DND-41 (cell line): ENCODE measurements at regions not wholly inside any gene's neighbourhood (a gene's known extent, or its start where the extent isn't known, plus 50 kb on each side); places are given as distances from the start of the nearest gene placed in this dataset.

Experiments
- ATAC-seq: fragments of 200-7000 bp; cut with Tn5 transposase; 3 replicates; pipeline ENCODE4 v1.9.1; 2021; ENCODE audit warnings: low read depth; ENCODE audit not compliant: insufficient read depth
- DNase-seq: peaks from one replicate; pipeline ENCODE4 v3.0.0-alpha.2; 2020
- H2AFZ ChIP-seq: 2 replicates; pipeline ENCODE4 v1.6.0; 2012; ENCODE audit warnings: low read depth, low read length
- H3K27ac ChIP-seq: 2 replicates; pipeline ENCODE4 v1.5.1; 2012; ENCODE audit warnings: low read length, inconsistent platforms
- H3K27me3 ChIP-seq: fragments of 200-600 bp; sonication (generic); 2 replicates; pipeline ENCODE4 v1.6.0; 2012; ENCODE audit warnings: low read length, mild to moderate bottlenecking, inconsistent platforms; ENCODE audit not compliant: insufficient read depth, poor library complexity
- H3K36me3 ChIP-seq: 2 replicates; pipeline ENCODE4 v1.5.1; 2012; ENCODE audit warnings: low read length, inconsistent platforms; ENCODE audit not compliant: insufficient read depth
- H3K4me1 ChIP-seq: 2 replicates; pipeline ENCODE4 v1.5.1; 2012; ENCODE audit warnings: mild to moderate bottlenecking, low read length; ENCODE audit not compliant: insufficient read depth
- H3K4me2 ChIP-seq: 2 replicates; pipeline ENCODE4 v1.6.0; 2012; ENCODE audit warnings: mild to moderate bottlenecking, moderate library complexity, low read length, inconsistent platforms; ENCODE audit not compliant: insufficient read depth
- H3K4me3 ChIP-seq, 2 experiments: fragments of 200-600 bp in 1 of 2; shearing (Covaris generic) in 1 of 2; 2 replicates each; pipeline ENCODE4 v1.5.1; 2012 to 2016; ENCODE audit warnings: inconsistent platforms in 2 of 2, low read length in 2 of 2, mild to moderate bottlenecking in 2 of 2, low read depth in 1 of 2, moderate library complexity in 1 of 2
- H3K79me2 ChIP-seq: 2 replicates; pipeline ENCODE4 v1.6.0; 2012; ENCODE audit warnings: low read length, inconsistent platforms; ENCODE audit not compliant: insufficient read depth
- H3K9ac ChIP-seq: 2 replicates; pipeline ENCODE4 v1.6.0; 2012; ENCODE audit warnings: low read depth, mild to moderate bottlenecking, inconsistent platforms, low read length, moderate library complexity
- H3K9me3 ChIP-seq: 2 replicates; pipeline ENCODE4 v1.5.1; 2012; ENCODE audit warnings: low read length, moderate library complexity, mild to moderate bottlenecking, inconsistent platforms; ENCODE audit not compliant: insufficient read depth, severe bottlenecking
- H4K20me1 ChIP-seq: 2 replicates; pipeline ENCODE4 v1.6.0; 2012; ENCODE audit warnings: low read length; ENCODE audit not compliant: insufficient read depth
- EZH2 ChIP-seq: IDR thresholded peaks from 3 replicates; pipeline ENCODE4 v1.6.1; 2012; ENCODE audit warnings: borderline replicate concordance, low read depth, mild to moderate bottlenecking, moderate library complexity, low read length, inconsistent platforms; ENCODE audit not compliant: severe bottlenecking
- TF ChIP-seq, protein P1 (sequence below): IDR thresholded peaks from 2 replicates; pipeline ENCODE4 v1.5.1; 2012; ENCODE audit warnings: borderline replicate concordance, low read length, moderate library complexity, mild to moderate bottlenecking; ENCODE audit not compliant: poor library complexity, severe bottlenecking; ENCODE audit errors: extremely low read depth

DNA sequence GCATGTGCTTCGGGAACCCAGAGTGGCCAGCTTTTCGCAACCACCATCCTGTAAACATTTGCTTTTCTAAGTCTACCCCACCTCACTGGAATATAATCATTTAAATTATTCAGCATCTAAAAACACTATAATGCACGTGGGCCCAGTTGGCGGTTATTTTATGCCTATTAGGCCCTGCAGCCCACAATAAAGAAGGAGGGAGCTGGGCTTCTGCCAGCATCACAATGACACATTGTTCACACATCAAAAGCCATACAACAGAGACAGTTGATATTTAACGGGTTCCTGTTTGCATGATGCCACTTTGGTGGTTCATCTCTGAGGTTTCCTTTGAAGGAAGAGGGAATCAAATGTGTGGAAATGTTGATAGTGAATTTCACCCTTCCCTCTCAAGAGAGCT is 916.0 kb upstream of the CELF4 start:
- DNase-seq (peak; percentile 90), ATAC-seq (peak; percentile 91)
- Histone ChIP-seq H3K9me3 (peaks cover 17% of the 10 kb centered on the region), H3K79me2 (no peaks in the 10 kb centered on the region), H3K4me1 (peaks cover 46% of the 10 kb centered on the region), H3K27ac (peak overlapping the region; percentile 82), H3K27me3 (no peaks in the 10 kb centered on the region), H3K4me3 (no peak overlapping the region), H3K4me2 (peak overlapping the region; percentile 37), H2AFZ (0 out of 2 replicates have a peak overlapping the region, but pooled peaks have one; percentile 40), H4K20me1 (no peaks in the 10 kb centered on the region), H3K9ac (peak overlapping the region; percentile 49), H3K36me3 (no peaks in the 10 kb centered on the region; the same call in 1 of the 2 replicates)
- TF ChIP-seq, protein P1, sequence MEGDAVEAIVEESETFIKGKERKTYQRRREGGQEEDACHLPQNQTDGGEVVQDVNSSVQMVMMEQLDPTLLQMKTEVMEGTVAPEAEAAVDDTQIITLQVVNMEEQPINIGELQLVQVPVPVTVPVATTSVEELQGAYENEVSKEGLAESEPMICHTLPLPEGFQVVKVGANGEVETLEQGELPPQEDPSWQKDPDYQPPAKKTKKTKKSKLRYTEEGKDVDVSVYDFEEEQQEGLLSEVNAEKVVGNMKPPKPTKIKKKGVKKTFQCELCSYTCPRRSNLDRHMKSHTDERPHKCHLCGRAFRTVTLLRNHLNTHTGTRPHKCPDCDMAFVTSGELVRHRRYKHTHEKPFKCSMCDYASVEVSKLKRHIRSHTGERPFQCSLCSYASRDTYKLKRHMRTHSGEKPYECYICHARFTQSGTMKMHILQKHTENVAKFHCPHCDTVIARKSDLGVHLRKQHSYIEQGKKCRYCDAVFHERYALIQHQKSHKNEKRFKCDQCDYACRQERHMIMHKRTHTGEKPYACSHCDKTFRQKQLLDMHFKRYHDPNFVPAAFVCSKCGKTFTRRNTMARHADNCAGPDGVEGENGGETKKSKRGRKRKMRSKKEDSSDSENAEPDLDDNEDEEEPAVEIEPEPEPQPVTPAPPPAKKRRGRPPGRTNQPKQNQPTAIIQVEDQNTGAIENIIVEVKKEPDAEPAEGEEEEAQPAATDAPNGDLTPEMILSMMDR, result no peak
- TF ChIP-seq EZH2, result no peak

DNA sequence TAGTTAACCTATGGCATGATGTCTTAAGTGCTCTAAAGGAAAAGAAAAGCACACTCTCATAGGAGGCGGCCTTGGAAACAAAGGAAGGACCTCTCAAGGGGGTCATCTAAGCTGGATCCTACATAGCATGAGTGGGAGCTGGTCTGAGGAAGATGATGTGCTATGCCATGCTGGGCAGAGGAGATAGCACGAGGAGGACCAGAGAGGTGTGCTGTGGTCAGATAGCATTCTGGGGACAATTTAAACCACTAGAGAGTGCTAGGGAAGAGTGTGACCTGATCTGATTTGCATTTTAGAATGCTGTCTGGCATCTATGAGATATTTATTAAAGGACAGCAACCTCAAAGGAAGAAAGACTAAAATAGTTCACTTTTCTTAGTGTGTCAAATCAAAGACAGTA is 910.1 kb upstream of the CELF4 start:
- Histone ChIP-seq H2AFZ (no peak overlapping the region), H3K27ac (no peak overlapping the region), H3K36me3 (no peaks in the 10 kb centered on the region; the same call in 1 of the 2 replicates), H3K79me2 (no peaks in the 10 kb centered on the region), H3K4me3 (no peak overlapping the region), H3K4me1 (peaks cover 8% of the 10 kb centered on the region), H3K27me3 (no peaks in the 10 kb centered on the region), H3K9ac (no peak overlapping the region), H4K20me1 (no peaks in the 10 kb centered on the region), H3K9me3 (peaks cover 17% of the 10 kb centered on the region), H3K4me2 (no peak overlapping the region)
- DNase-seq (no peak), ATAC-seq (no peak)
- TF ChIP-seq, protein P1, result no peak
- no peak for TF ChIP-seq EZH2

DNA sequence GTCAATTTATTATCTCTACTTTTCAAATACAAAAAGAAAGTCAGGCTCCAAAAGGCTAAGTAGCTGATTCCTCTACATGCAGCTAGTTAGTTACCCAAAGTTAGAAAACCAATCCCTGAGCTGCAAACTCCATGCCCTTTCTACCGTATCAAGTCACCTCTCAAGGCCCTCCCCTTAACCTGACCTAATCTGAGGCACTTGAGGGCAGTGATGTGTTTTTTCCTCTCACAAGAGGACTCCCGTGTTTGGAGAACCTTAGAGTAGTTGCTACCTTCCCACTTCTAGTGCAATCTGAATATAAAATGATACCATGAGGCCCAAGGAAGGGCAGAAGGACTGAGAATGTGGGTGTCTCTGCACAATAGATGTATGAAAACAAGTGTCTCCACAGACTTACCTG is 907.9 kb upstream of the CELF4 start:
- Histone ChIP-seq H3K27me3 (no peaks in the 10 kb centered on the region), H3K27ac (no peak overlapping the region), H3K36me3 (no peaks in the 10 kb centered on the region), H2AFZ (no peak overlapping the region), H3K9me3 (peaks cover 2% of the 10 kb centered on the region), H3K79me2 (no peaks in the 10 kb centered on the region), H3K9ac (no peak overlapping the region), H4K20me1 (no peaks in the 10 kb centered on the region), H3K4me1 (no peaks in the 10 kb centered on the region), H3K4me2 (no peak overlapping the region), H3K4me3 (no peak overlapping the region)
- no peak for TF ChIP-seq EZH2
- TF ChIP-seq, protein P1, result no peak
- ATAC-seq, result no peak
- no peak for DNase-seq

DNA sequence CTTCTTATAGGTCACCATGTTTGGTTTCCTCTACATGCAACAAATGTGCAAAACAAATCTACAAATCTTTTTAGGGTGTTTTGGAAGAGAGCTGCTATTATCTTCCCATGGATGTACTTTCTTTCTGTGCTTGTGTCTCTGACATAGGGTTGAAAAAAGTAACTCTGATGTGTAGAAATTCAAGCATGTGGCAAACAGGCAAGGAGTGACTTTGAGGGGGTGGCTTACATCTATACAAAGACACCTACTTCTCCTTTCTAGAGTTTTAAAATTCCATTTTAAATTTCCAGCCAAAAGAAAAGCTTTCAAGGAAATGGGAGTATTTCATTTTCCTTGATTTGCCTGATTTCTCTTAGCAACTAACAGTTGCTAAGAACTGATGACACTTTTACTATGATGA is 904.8 kb upstream of the CELF4 start:
- Histone ChIP-seq H3K4me3 (no peak overlapping the region), H3K79me2 (no peaks in the 10 kb centered on the region), H3K27me3 (no peaks in the 10 kb centered on the region), H3K9me3 (peaks cover 2% of the 10 kb centered on the region), H3K36me3 (no peaks in the 10 kb centered on the region), H3K4me2 (no peak overlapping the region), H3K27ac (no peak overlapping the region), H4K20me1 (no peaks in the 10 kb centered on the region), H2AFZ (no peak overlapping the region), H3K9ac (no peak overlapping the region), H3K4me1 (no peaks in the 10 kb centered on the region)
- ATAC-seq (no peak), DNase-seq (no peak)
- TF ChIP-seq, protein P1, result no peak
- TF ChIP-seq EZH2, result no peak
